Activated effector memory CD4-positive, alpha-beta T cell treated with Interleukin-2 at 50 U/mL for 16 hours (primary cell): ENCODE measurements at regions not wholly inside any gene's neighbourhood (a gene's known extent, or its start where the extent isn't known, plus 50 kb on each side); places are given as distances from the start of the nearest gene placed in this dataset.

Source experiments
- DNase-seq: peaks from one replicate; pipeline ENCODE4 v3.0.0-alpha.2; 2020

GRCh38 chr11:128251140-128251539, 336.2 kb downstream of the ETS1 start:
- no peak for DNase-seq

DNA sequence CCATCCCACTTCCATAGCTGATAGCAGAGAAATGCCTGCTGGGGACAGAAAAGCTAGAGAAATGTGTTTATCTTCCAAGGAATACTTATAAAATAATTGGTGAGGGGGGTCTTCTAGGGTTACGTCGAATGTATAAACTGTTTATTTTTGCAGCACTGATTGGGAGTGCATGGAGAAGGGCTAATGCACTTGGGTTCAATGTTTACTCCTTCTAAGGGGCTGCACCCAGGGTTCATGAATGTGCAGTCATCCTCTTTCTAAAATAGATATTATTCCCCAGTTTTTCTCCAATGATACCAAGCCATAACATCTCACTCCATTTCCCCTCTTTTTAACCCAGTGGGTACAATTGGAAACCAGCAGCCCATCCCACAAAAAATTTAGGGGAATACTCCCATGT, 336.9 kb downstream of the ETS1 start:
- DNase-seq: no peak

- no peak for DNase-seq
These were observed 340.4 kb downstream of the ETS1 start for GRCh38 chr11:128246810-128247594.

- DNase-seq: no peak
These were observed 341.0 kb downstream of the ETS1 start for GRCh38 chr11:128246364-128246801.

DNA sequence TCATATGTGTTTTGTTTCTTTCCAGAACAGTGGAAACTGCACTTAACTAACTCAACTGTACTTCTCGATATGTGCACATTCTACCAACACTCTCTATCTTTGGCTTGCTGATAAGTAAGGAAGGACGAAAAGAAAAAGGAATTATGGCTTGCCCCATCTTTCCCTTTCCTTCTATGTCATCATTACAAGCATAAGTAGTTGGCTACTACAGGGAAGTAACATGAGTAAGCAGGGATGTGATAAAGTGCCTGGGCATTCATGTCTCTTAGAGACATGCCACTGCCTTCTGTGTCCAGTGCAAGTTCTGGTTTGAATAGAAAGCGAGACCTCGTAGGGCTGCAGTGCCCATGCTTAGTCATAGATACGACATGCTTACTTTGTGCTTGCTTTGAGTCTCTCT, 342.5 kb downstream of the ETS1 start:
- DNase-seq: no peak

DNA sequence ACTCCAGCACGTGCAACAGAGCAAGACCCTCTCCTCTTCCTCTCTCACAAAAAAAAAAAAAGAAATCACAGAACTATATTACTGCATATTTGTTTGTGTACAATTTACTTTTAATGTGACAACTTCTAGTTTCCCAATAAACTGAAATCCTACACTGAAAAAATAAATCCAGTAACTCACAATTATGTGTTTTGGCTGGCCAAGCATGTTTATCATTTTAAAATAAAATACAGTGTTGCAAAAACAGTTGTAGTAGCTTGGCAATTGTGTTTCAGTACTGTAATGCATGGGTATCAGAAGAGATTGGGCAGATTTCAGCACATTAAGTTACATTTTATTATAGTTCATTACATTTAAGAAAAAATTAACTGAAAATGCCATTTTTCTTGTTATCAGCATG, 344.9 kb downstream of the ETS1 start:
- no peak for DNase-seq

- no peak for DNase-seq
These were observed 346.8 kb downstream of the ETS1 start for GRCh38 chr11:128240546-128240945.

DNA sequence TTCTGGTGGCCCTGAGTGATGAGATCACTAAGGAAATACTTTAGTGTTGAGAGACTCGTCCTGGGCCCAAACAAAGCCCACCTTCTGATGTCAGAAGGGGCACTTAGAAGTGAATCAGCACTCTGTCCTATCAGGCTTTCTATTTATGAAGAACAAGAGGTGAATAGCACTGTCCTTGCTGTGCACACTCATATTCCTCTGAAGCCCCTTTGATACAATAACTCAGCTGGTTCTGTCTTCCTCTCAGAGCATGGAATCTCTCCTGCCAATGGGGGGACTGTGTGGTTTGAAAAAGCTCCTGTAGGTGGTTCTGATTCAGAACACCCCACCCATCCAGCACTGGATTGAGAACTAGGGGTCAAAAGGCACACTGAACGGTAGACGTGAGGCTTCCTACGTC, 348.1 kb downstream of the ETS1 start:
- DNase-seq: no peak

DNA sequence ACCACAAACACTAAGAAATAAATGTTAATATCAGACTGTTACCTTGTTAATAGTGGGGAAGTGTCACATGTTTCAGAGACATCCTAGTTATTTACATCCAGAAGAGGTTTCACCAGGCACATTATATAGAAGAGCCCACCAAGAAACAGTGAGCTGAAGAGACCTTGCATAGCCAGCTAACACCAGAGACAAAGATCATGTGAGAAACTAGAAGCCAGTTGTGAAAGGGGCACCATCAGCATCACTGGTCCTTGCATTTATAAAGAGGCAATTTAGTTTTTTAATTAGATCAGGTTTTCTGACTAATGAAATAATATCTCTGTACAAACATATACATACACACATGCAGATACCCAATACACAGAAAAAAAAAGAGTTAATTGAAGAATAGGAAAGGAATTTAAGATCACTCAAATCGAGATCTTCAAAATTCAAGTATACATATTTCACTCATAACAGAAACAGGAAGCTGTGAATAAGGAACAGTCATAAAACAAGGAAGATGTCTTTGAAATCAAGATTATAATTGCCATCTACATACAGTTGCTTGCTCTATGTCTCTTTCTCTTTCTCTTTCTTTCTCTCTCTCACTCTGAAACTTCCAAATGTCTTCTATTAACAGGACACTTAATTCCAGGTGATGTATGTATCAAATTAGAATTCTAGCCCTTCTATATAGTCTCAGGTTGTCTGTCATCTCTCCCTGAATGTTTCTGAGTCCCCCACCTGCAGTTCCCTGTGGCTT, 348.7 kb downstream of the ETS1 start:
- no peak for DNase-seq

DNA sequence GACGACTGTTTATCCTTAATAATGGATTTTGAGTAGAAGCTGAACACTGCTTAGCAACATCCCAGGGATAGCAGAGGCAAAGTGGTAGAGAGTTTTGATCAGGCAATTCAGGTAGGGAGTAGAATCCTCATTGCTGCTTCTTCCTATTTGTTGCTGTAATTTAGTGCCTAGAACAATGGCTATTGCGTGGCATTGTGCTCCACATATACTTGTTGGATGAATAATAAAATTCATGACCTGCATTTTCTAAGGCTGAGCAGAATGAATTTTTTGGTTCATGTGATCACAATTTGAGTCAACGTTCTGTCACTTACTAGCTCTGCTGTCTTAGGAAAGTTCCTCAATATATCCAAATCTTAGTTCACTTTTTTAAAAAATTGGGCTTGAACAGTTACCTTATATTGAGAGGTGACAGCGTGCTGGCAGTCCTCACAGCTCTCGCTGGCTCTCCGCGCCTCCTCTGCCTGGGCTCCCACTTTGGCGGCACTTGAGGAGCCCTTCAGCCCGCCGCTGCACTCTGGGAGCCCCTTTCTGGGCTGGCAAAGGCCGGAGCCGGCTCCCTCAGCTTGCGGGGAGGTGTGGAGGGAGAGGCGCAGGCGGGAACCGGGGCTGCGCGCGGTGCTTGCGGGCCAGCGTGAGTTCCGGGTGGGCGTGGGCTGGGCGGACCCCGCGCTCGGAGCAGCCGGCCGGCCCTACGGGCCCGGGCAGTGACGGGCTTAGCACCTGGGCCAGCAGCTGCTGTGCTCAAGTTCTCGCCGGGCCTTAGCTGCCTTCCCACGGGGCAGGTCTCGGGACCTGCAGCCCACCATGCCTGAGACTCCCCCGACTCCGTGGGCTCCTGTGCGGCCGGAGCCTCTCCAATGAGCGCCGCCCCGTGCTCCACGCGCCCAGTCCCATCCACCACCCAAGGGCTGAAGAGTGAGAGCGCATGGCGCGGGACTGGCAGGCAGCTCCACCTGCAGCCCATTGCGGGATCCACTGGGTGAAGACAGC, 350.6 kb downstream of the ETS1 start:
- no peak for DNase-seq

DNA sequence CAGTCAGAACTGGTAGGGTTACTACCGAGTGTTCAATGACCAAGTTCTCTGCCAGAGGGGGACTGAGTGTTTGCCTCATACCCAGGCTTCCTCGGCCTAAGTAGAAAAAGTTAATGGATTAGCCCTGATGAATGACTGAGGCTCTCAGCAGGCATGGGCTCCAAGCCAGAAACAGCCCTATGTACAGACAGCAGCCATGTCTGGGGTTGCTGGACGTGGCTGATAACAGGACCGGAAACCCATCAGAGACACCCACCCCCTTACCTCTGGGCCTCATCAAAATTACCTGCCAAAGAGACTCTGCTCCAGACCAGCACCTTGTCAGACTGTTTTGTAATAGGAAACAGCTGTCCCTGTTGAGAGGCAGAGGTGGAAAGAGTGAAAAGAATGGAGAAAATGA, 351.4 kb downstream of the ETS1 start:
- DNase-seq: no peak

- no peak for DNase-seq
These were observed 351.9 kb downstream of the ETS1 start for GRCh38 chr11:128235426-128235825.

GRCh38 chr11:128234143-128234542, 353.2 kb downstream of the ETS1 start:
- DNase-seq: no peak

DNA sequence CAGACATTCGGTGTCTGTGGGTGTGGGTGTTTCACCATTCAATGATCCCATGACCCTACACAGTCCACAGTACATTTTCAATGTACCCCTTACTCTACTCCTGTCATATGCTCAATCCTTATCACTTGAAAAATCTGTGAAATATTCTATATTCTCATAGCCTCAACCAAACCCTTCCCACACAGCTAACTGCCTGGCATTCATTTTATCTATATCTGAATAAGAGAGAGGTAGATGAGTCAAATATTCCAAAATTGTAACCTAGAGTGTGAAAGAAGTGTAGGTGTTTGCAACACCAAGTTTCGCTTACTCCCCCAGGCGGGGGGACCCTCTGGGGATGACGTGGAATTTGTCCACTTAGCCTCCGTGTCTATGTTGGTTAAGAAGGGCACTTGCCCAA, 354.8 kb downstream of the ETS1 start:
- DNase-seq: no peak

GRCh38 chr11:128231845-128232410, 355.4 kb downstream of the ETS1 start:
- no peak for DNase-seq

DNA sequence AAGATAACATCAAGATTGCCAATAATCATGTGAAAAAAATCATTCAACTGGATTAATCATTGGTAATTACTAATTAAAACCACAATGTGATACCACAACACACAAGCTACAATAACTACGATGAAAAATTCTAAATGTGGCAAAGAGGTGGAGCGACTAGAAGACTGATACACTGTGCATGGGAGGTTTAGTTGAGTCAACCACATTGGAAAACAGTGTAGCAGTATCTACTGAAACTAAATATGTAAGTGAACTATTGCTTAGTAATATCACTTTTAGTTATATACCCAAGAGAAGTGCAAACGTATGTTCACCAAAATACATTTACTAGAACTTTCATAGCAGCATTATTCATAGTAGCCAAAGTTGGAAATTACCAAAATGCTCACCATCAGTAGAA, 359.9 kb downstream of the ETS1 start:
- DNase-seq: no peak

GRCh38 chr11:128226106-128226716, 361.1 kb downstream of the ETS1 start:
- no peak for DNase-seq

GRCh38 chr11:128222245-128222884, 365.0 kb downstream of the ETS1 start:
- DNase-seq: no peak

DNA sequence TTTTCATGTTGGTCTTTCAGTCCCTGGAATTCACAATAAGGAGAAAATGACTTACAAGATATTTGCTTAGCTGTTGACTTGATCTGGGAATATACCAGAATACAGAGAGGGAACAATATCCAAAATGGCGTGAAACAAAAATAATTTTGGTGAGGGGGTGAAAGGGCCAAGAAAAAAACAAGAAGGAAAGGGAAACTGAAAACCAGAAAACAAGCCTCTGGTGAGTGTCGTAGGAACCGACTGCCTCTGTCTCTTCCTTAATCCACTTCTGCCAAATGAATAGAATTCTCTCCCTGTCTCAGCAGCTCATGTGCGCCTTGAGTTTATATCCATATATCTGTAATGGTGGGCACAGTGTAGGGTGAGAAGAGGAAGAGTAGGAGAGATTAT, 367.6 kb downstream of the ETS1 start:
- DNase-seq: no peak

GRCh38 chr11:128216198-128216597, 371.2 kb downstream of the ETS1 start:
- DNase-seq: no peak

GRCh38 chr11:128215238-128215882, 372.0 kb downstream of the ETS1 start:
- no peak for DNase-seq
